ENCODE measurements at regions not wholly inside any gene's neighbourhood (a gene's known extent, or its start where the extent isn't known, plus 50 kb on each side); places are given as distances from the start of the nearest gene placed in this dataset.

DNA sequence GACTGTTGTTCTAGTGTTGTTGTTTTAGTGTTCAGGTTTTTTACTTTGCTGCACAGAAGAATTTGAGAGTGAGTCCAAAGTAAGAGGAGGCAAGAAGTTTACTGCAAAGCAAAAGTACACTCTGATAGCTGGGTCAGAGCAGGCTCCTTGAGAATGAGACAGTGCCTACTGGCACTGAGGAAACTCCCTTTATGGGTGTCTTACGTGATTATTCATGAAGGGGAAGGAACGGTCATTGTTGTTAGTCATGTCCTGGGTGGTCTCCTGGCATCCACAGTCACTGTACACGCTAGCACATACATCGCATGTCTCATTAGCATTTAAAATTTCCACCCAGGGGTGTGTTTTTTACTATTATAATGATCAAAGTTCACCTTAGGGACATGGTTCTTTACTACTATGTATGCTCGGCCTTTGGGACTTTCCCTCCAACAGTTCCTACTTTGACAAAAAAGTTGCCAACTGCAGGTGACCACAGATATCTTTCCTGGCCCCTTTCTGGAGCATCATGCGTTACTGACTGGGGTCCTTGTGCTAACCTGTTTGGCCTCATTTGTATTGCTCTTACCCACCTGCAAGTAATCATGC is 688.9 kb upstream of the AMOT start:
- no peak for TF ChIP-seq ZNF558 (tag by site-specific recombination; IDR thresholded peaks at IDR 0.05)
- TF ChIP-seq, protein P1, sequence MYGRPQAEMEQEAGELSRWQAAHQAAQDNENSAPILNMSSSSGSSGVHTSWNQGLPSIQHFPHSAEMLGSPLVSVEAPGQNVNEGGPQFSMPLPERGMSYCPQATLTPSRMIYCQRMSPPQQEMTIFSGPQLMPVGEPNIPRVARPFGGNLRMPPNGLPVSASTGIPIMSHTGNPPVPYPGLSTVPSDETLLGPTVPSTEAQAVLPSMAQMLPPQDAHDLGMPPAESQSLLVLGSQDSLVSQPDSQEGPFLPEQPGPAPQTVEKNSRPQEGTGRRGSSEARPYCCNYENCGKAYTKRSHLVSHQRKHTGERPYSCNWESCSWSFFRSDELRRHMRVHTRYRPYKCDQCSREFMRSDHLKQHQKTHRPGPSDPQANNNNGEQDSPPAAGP (tag by site-specific recombination; IDR thresholded peaks at IDR 0.05), result no peak
- TF ChIP-seq ZNF658 (tag by site-specific recombination; IDR thresholded peaks at IDR 0.05), result no peak
- no peak for TF ChIP-seq ZSCAN16 (tag by site-specific recombination; IDR thresholded peaks at IDR 0.05)
- no peak for TF ChIP-seq GLIS2 (tag by site-specific recombination; IDR thresholded peaks at IDR 0.05)
- TF ChIP-seq ZNF23 (tag by site-specific recombination; IDR thresholded peaks at IDR 0.05; ENCODE audit: borderline replicate concordance), result no peak
- TF ChIP-seq ZNF37A (tag by site-specific recombination; IDR thresholded peaks at IDR 0.05), result no peak
- no peak for TF ChIP-seq ZNF600 (tag by site-specific recombination; IDR thresholded peaks at IDR 0.05)
- TF ChIP-seq ZNF610 (tag by site-specific recombination; IDR thresholded peaks at IDR 0.05; ENCODE audit: borderline replicate concordance), result no peak
- no peak for TF ChIP-seq ZNF670 (tag by site-specific recombination; IDR thresholded peaks at IDR 0.05; ENCODE audit: low read depth)
- no peak for TF ChIP-seq ZNF239 (tag by site-specific recombination; IDR thresholded peaks at IDR 0.05)
- TF ChIP-seq ZNF140 (tag by site-specific recombination; IDR thresholded peaks at IDR 0.05), result no peak
- TF ChIP-seq ZBTB8A (tag by site-specific recombination; IDR thresholded peaks at IDR 0.05), result no peak
- TF ChIP-seq ZBTB20 (tag by site-specific recombination; IDR thresholded peaks at IDR 0.05), result no peak
- TF ChIP-seq, protein P2, sequence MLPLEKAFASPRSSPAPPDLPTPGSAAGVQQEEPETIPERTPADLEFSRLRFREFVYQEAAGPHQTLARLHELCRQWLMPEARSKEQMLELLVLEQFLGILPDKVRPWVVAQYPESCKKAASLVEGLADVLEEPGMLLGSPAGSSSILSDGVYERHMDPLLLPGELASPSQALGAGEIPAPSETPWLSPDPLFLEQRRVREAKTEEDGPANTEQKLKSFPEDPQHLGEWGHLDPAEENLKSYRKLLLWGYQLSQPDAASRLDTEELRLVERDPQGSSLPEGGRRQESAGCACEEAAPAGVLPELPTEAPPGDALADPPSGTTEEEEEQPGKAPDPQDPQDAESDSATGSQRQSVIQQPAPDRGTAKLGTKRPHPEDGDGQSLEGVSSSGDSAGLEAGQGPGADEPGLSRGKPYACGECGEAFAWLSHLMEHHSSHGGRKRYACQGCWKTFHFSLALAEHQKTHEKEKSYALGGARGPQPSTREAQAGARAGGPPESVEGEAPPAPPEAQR (tag by site-specific recombination; IDR thresholded peaks at IDR 0.05), result no peak
- no peak for TF ChIP-seq ZFP3 (tag by site-specific recombination; IDR thresholded peaks at IDR 0.05; ENCODE audit: low read depth)
- TF ChIP-seq SCRT2 (tag by site-specific recombination; IDR thresholded peaks at IDR 0.05), result no peak
- no peak for TF ChIP-seq SP3 (tag by site-specific recombination; IDR thresholded peaks at IDR 0.05)
- TF ChIP-seq ZNF2 (tag by site-specific recombination; IDR thresholded peaks at IDR 0.05), result no peak
- Histone ChIP-seq H3K27ac (ENCODE audit: extremely low read depth, low read depth, low read length) (no peak overlapping the region), H3K36me3 (ENCODE audit: control insufficient read depth in 2 of 2, insufficient read depth in 1 of 2, low read length in 2 of 2) (no peaks in the 10 kb centered on the region), H3K4me3 (ENCODE audit: low read depth, low read length) (no peak overlapping the region), H3K4me1 (ENCODE audit: control insufficient read depth, insufficient read depth, low read length) (no peaks in the 10 kb centered on the region), H3K9me3 (ENCODE audit: control insufficient read depth, insufficient read depth, low read depth, low read length) (no peaks in the 10 kb centered on the region; the same call in 1 of the 2 replicates)
- ChIA-PET POLR2A (no interaction called here), CTCF (no interaction called here)

DNA sequence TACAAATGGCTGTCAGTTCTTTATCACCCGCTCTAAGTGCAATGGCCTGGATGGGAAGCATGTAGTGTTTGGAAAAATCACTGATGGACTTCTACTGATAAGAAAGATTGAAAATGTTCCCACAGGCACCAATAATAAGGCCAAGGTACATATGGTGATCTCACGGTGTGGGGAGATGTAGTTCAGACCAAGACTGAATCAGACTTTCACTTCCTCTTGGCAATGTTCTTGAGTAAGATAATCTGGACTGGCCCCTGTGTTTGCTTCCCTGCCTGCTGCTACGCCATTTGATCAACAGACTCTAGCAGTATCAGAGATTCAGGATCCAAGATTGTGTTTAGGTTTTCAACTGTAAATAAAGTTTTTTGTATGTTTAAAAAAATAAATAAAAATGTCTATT is 682.2 kb upstream of the AMOT start:
- TF ChIP-seq, protein P3, sequence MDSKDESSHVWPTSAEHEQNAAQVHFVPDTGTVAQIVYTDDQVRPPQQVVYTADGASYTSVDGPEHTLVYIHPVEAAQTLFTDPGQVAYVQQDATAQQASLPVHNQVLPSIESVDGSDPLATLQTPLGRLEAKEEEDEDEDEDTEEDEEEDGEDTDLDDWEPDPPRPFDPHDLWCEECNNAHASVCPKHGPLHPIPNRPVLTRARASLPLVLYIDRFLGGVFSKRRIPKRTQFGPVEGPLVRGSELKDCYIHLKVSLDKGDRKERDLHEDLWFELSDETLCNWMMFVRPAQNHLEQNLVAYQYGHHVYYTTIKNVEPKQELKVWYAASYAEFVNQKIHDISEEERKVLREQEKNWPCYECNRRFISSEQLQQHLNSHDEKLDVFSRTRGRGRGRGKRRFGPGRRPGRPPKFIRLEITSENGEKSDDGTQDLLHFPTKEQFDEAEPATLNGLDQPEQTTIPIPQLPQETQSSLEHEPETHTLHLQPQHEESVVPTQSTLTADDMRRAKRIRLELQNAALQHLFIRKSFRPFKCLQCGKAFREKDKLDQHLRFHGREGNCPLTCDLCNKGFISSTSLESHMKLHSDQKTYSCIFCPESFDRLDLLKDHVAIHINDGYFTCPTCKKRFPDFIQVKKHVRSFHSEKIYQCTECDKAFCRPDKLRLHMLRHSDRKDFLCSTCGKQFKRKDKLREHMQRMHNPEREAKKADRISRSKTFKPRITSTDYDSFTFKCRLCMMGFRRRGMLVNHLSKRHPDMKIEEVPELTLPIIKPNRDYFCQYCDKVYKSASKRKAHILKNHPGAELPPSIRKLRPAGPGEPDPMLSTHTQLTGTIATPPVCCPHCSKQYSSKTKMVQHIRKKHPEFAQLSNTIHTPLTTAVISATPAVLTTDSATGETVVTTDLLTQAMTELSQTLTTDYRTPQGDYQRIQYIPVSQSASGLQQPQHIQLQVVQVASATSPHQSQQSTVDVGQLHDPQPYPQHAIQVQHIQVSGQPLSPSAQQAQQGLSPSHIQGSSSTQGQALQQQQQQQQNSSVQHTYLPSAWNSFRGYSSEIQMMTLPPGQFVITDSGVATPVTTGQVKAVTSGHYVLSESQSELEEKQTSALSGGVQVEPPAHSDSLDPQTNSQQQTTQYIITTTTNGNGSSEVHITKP (tag by site-specific recombination; IDR thresholded peaks at IDR 0.05), result no peak
- TF ChIP-seq ZNF2 (tag by site-specific recombination; IDR thresholded peaks at IDR 0.05) (no peak), SP3 (tag by site-specific recombination; IDR thresholded peaks at IDR 0.05) (no peak), KLF16 (tag by site-specific recombination; IDR thresholded peaks at IDR 0.05) (no peak), SP7 (tag by site-specific recombination; IDR thresholded peaks at IDR 0.05) (no peak), ZFHX2 (tag by site-specific recombination; conservative IDR thresholded peaks at IDR 0.05) (no peak)
- TF ChIP-seq, protein P4, sequence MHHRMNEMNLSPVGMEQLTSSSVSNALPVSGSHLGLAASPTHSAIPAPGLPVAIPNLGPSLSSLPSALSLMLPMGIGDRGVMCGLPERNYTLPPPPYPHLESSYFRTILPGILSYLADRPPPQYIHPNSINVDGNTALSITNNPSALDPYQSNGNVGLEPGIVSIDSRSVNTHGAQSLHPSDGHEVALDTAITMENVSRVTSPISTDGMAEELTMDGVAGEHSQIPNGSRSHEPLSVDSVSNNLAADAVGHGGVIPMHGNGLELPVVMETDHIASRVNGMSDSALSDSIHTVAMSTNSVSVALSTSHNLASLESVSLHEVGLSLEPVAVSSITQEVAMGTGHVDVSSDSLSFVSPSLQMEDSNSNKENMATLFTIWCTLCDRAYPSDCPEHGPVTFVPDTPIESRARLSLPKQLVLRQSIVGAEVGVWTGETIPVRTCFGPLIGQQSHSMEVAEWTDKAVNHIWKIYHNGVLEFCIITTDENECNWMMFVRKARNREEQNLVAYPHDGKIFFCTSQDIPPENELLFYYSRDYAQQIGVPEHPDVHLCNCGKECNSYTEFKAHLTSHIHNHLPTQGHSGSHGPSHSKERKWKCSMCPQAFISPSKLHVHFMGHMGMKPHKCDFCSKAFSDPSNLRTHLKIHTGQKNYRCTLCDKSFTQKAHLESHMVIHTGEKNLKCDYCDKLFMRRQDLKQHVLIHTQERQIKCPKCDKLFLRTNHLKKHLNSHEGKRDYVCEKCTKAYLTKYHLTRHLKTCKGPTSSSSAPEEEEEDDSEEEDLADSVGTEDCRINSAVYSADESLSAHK (tag by site-specific recombination; IDR thresholded peaks at IDR 0.05), result no peak
- TF ChIP-seq, protein P5, sequence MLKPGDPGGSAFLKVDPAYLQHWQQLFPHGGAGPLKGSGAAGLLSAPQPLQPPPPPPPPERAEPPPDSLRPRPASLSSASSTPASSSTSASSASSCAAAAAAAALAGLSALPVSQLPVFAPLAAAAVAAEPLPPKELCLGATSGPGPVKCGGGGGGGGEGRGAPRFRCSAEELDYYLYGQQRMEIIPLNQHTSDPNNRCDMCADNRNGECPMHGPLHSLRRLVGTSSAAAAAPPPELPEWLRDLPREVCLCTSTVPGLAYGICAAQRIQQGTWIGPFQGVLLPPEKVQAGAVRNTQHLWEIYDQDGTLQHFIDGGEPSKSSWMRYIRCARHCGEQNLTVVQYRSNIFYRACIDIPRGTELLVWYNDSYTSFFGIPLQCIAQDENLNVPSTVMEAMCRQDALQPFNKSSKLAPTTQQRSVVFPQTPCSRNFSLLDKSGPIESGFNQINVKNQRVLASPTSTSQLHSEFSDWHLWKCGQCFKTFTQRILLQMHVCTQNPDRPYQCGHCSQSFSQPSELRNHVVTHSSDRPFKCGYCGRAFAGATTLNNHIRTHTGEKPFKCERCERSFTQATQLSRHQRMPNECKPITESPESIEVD (tag by site-specific recombination; IDR thresholded peaks at IDR 0.05), result no peak
- no peaks in the 10 kb centered on the region for H3K36me3 ChIP-seq (ENCODE audit: control insufficient read depth in 2 of 2, insufficient read depth in 1 of 2, low read length in 2 of 2)
- H3K4me3 ChIP-seq (ENCODE audit: low read depth, low read length), result no peak overlapping the region
- CTCF ChIA-PET, result no interaction called here
- POLR2A ChIA-PET, result no interaction called here
- no peak overlapping the region for H3K27ac ChIP-seq (ENCODE audit: extremely low read depth, low read depth, low read length)
- no peaks in the 10 kb centered on the region for H3K4me1 ChIP-seq (ENCODE audit: control insufficient read depth, insufficient read depth, low read length)
- no peaks in the 10 kb centered on the region; the same call in 1 of the 2 replicates for H3K9me3 ChIP-seq (ENCODE audit: control insufficient read depth, insufficient read depth, low read depth, low read length)

All from HEK293 (cell line).